Trophoblast cell (in vitro differentiated cells and primary cell): ENCODE measurements at regions not wholly inside any gene's neighbourhood (a gene's known extent, or its start where the extent isn't known, plus 50 kb on each side); places are given as distances from the start of the nearest gene placed in this dataset.

Source experiments
- DNase-seq, 2 donors: peaks; one replicate each; pipeline ENCODE4 v3.0.0-alpha.2; 2016
- H2AFZ ChIP-seq: 2 replicates; pipeline ENCODE4 v1.6.1; 2013; ENCODE audit warnings: low read length, moderate library complexity, mild to moderate bottlenecking; ENCODE audit not compliant: insufficient read depth, poor library complexity
- H2AK5ac ChIP-seq: 2 replicates; pipeline ENCODE4 v1.6.1; 2013; ENCODE audit warnings: mild to moderate bottlenecking, low read length
- H2BK120ac ChIP-seq: 2 replicates; pipeline ENCODE4 v1.6.1; 2013; ENCODE audit warnings: low read length, mild to moderate bottlenecking, moderate library complexity; ENCODE audit not compliant: insufficient read depth, poor library complexity
- H2BK12ac ChIP-seq: 2 replicates; pipeline ENCODE4 v1.6.1; 2013; ENCODE audit warnings: mild to moderate bottlenecking, low read length, moderate library complexity
- H2BK5ac ChIP-seq: 2 replicates; pipeline ENCODE4 v1.6.1; 2013; ENCODE audit warnings: low read length, low read depth, moderate library complexity, mild to moderate bottlenecking; ENCODE audit not compliant: poor library complexity
- H3K14ac ChIP-seq: 2 replicates; pipeline ENCODE4 v1.6.1; 2013; ENCODE audit warnings: mild to moderate bottlenecking, low read length
- H3K18ac ChIP-seq: 2 replicates; pipeline ENCODE4 v1.6.1; 2013; ENCODE audit warnings: mild to moderate bottlenecking, low read length
- H3K23ac ChIP-seq: 2 replicates; pipeline ENCODE4 v1.6.1; 2013; ENCODE audit warnings: low read length
- H3K27ac ChIP-seq: 2 replicates; pipeline ENCODE4 v1.5.1; 2013; ENCODE audit warnings: low read depth, mild to moderate bottlenecking, inconsistent platforms, low read length, moderate library complexity
- H3K27me3 ChIP-seq: 2 replicates; pipeline ENCODE4 v1.6.1; 2013; ENCODE audit warnings: inconsistent platforms, mild to moderate bottlenecking, low read length, moderate library complexity; ENCODE audit not compliant: insufficient read depth
- H3K36me3 ChIP-seq, 2 experiments: 1 replicate in 1 of 2; 2 replicates in 1 of 2; pipeline ENCODE4 v1.6.1; 2013; ENCODE audit warnings: low read length in 2 of 2, mild to moderate bottlenecking in 2 of 2, moderate library complexity in 1 of 2; ENCODE audit not compliant: insufficient read depth in 2 of 2, control insufficient read depth in 1 of 2
- H3K4ac ChIP-seq: 2 replicates; pipeline ENCODE4 v1.6.1; 2013; ENCODE audit warnings: low read depth, mild to moderate bottlenecking, low read length, moderate library complexity
- H3K4me1 ChIP-seq, 2 experiments: 1 replicate in 1 of 2; 2 replicates in 1 of 2; pipeline ENCODE4 v1.6.1; 2013; ENCODE audit warnings: low read length in 2 of 2, mild to moderate bottlenecking in 2 of 2, moderate library complexity in 1 of 2; ENCODE audit not compliant: insufficient read depth in 2 of 2, control insufficient read depth in 1 of 2
- H3K4me2 ChIP-seq: 2 replicates; pipeline ENCODE4 v1.6.1; 2013; ENCODE audit warnings: inconsistent platforms, mild to moderate bottlenecking, low read length, moderate library complexity
- H3K4me3 ChIP-seq: 2 replicates; pipeline ENCODE4 v1.5.1; 2013; ENCODE audit warnings: mild to moderate bottlenecking, low read depth, low read length, inconsistent platforms
- H3K79me1 ChIP-seq: one replicate; pipeline ENCODE4 v1.6.1; 2013; ENCODE audit warnings: low read length
- H3K79me2 ChIP-seq: 2 replicates; pipeline ENCODE4 v1.6.1; 2013; ENCODE audit warnings: low read length, mild to moderate bottlenecking; ENCODE audit not compliant: control insufficient read depth, insufficient read depth, poor library complexity
- H3K9ac ChIP-seq: 2 replicates; pipeline ENCODE4 v1.6.1; 2013; ENCODE audit warnings: mild to moderate bottlenecking, low read length
- H3K9me3 ChIP-seq: 2 replicates; pipeline ENCODE4 v1.6.1; 2013; ENCODE audit warnings: low read depth, mild to moderate bottlenecking, control low read depth, inconsistent platforms, low read length; ENCODE audit not compliant: insufficient read depth
- H4K12ac ChIP-seq: 2 replicates; pipeline ENCODE4 v1.6.1; 2013; ENCODE audit warnings: low read depth, mild to moderate bottlenecking, low read length, moderate library complexity
- H4K8ac ChIP-seq: 2 replicates; pipeline ENCODE4 v1.6.1; 2013; ENCODE audit warnings: low read depth, mild to moderate bottlenecking, low read length, moderate library complexity
- H4K91ac ChIP-seq: one replicate; pipeline ENCODE4 v1.6.1; 2013; ENCODE audit warnings: low read depth, mild to moderate bottlenecking, low read length, moderate library complexity
- WGBS: extraction: QIAGEN DNeasy Blood & Tissue Kit; methylation state at CpG from one replicate; pipeline ENCODE4 v1.1.7; 2013; ENCODE audit warnings: missing lambda C conversion rate; ENCODE audit not compliant: insufficient read length, insufficient coverage; ENCODE audit errors: extremely low coverage; 5-methylcytosine and 5-hydroxymethylcytosine counted together

GRCh38 chr12:107423531-107423930 is 262.1 kb upstream of the PWP1 start:
- Histone ChIP-seq H3K14ac (no peak overlapping the region), H2AFZ (no peak overlapping the region), H3K27me3 (no peaks in the 10 kb centered on the region), H3K9ac (no peak overlapping the region), H2BK12ac (no peak overlapping the region), H3K27ac (no peak overlapping the region), H2BK5ac (no peak overlapping the region), H4K12ac (no peak overlapping the region), H3K4me1 (no peaks in the 10 kb centered on the region), H3K79me2 (no peaks in the 10 kb centered on the region), H3K4ac (no peak overlapping the region), H3K4me2 (no peak overlapping the region), H4K91ac (no peak overlapping the region), H3K18ac (no peak overlapping the region), H3K23ac (no peak overlapping the region), H2BK120ac (no peak overlapping the region), H3K9me3 (peaks cover 10% of the 10 kb centered on the region), H4K8ac (no peak overlapping the region), H2AK5ac (no peak overlapping the region), H3K79me1 (no peaks in the 10 kb centered on the region), H3K36me3 (no peaks in the 10 kb centered on the region), H3K4me3 (no peak overlapping the region)
- no CpG with 5 or more reads among the region's 5 CpGs for WGBS
- DNase-seq, result no peak

- Histone ChIP-seq H4K12ac (no peak overlapping the region), H2AFZ (no peak overlapping the region), H3K27me3 (no peaks in the 10 kb centered on the region), H3K79me2 (no peaks in the 10 kb centered on the region), H3K79me1 (no peaks in the 10 kb centered on the region), H2AK5ac (no peak overlapping the region), H4K91ac (no peak overlapping the region), H3K36me3 (no peaks in the 10 kb centered on the region), H4K8ac (no peak overlapping the region), H2BK12ac (no peak overlapping the region), H3K4me2 (no peak overlapping the region), H3K9me3 (peaks cover 4% of the 10 kb centered on the region), H3K4me1 (no peaks in the 10 kb centered on the region), H3K14ac (no peak overlapping the region), H3K9ac (no peak overlapping the region), H2BK5ac (no peak overlapping the region), H3K27ac (no peak overlapping the region), H3K4ac (no peak overlapping the region), H3K18ac (no peak overlapping the region), H3K4me3 (no peak overlapping the region), H2BK120ac (no peak overlapping the region), H3K23ac (no peak overlapping the region)
- peak in 1 of 2 donors; percentile 32 for DNase-seq
- WGBS, result no CpG with 5 or more reads among the region's 7 CpGs
Observed at GRCh38 chr12:107429006-107429705, 256.4 kb upstream of the PWP1 start.

GRCh38 chr12:107431942-107432341 is 253.7 kb upstream of the PWP1 start:
- Histone ChIP-seq H3K9me3 (no peaks in the 10 kb centered on the region), H2AFZ (no peak overlapping the region), H3K4me1 (peaks cover 0 to 9% of the 10 kb centered on the region in 2 experiments), H3K4me3 (no peak overlapping the region), H2AK5ac (no peak overlapping the region), H3K36me3 (no peaks in the 10 kb centered on the region), H4K91ac (no peak overlapping the region), H3K18ac (no peak overlapping the region), H3K27me3 (no peaks in the 10 kb centered on the region), H3K27ac (no peak overlapping the region), H3K4me2 (no peak overlapping the region), H4K8ac (no peak overlapping the region), H3K4ac (no peak overlapping the region), H2BK12ac (no peak overlapping the region), H3K14ac (no peak overlapping the region), H3K23ac (no peak overlapping the region), H3K79me2 (no peaks in the 10 kb centered on the region), H3K79me1 (no peaks in the 10 kb centered on the region), H2BK120ac (no peak overlapping the region), H4K12ac (no peak overlapping the region), H3K9ac (no peak overlapping the region), H2BK5ac (no peak overlapping the region)
- DNase-seq, result no peak
- WGBS, result no CpG with 5 or more reads among the region's 1 CpG

- Histone ChIP-seq H4K8ac (no peak overlapping the region), H3K23ac (no peak overlapping the region)
- no CpG with 5 or more reads among the region's 3 CpGs for WGBS
Observed at GRCh38 chr12:107435072-107435471, 250.5 kb upstream of the PWP1 start.

More at GRCh38 chr12:107435072-107435471, 250.5 kb upstream of the PWP1 start:
- H3K27ac ChIP-seq, result no peak overlapping the region
- H3K79me1 ChIP-seq, result no peaks in the 10 kb centered on the region
- no peaks in the 10 kb centered on the region for H3K9me3 ChIP-seq
- no peak overlapping the region for H4K12ac ChIP-seq
- no peak overlapping the region for H4K91ac ChIP-seq
- no peak overlapping the region for H3K9ac ChIP-seq
- H3K18ac ChIP-seq, result no peak overlapping the region
- no peak overlapping the region for H3K14ac ChIP-seq
- no peak overlapping the region for H3K4me2 ChIP-seq
- H2BK12ac ChIP-seq, result no peak overlapping the region
- H3K27me3 ChIP-seq, result no peaks in the 10 kb centered on the region
- H3K79me2 ChIP-seq, result no peaks in the 10 kb centered on the region
- H3K36me3 ChIP-seq, result no peaks in the 10 kb centered on the region
- H2BK120ac ChIP-seq, result no peak overlapping the region
- H3K4me1 ChIP-seq, result peaks cover 0 to 9% of the 10 kb centered on the region in 2 experiments
- no peak overlapping the region for H3K4ac ChIP-seq
- DNase-seq, result no peak
- H2AK5ac ChIP-seq, result no peak overlapping the region
- H2BK5ac ChIP-seq, result no peak overlapping the region
- H2AFZ ChIP-seq, result no peak overlapping the region
- H3K4me3 ChIP-seq, result no peak overlapping the region
